ENCODE measurements at regions not wholly inside any gene's neighbourhood (a gene's known extent, or its start where the extent isn't known, plus 50 kb on each side); places are given as distances from the start of the nearest gene placed in this dataset.

DNA sequence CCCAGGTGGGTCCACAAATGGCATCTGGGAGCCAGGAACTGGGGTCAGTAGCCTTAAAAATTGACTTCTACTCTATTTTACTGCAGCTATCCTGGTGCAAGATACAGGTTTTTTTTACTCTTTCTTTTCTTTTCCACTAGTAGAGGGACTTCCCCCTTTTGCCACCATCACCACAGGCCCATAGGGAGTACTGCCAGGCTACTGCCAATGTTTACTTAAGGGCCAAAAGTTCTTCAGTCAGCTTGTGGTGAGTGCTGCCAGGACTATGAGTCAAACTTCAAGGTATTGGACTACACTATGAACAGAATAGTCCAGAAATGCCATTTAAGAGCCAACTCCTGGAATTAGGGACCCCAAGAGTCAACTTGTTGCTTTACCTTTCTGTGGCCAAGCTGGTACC, 94.7 kb downstream of the EDA2R start:
- DNase-seq (ENCODE audit: low spot score): no peak

GRCh38 chrX:66504481-66504880, 134.4 kb downstream of the EDA2R start:
- DNase-seq (ENCODE audit: low spot score) (no peak), ATAC-seq (no peak)

More for the DNA sequence above, 94.7 kb downstream of the EDA2R start:
- peak; percentile 22 for ATAC-seq

DNA sequence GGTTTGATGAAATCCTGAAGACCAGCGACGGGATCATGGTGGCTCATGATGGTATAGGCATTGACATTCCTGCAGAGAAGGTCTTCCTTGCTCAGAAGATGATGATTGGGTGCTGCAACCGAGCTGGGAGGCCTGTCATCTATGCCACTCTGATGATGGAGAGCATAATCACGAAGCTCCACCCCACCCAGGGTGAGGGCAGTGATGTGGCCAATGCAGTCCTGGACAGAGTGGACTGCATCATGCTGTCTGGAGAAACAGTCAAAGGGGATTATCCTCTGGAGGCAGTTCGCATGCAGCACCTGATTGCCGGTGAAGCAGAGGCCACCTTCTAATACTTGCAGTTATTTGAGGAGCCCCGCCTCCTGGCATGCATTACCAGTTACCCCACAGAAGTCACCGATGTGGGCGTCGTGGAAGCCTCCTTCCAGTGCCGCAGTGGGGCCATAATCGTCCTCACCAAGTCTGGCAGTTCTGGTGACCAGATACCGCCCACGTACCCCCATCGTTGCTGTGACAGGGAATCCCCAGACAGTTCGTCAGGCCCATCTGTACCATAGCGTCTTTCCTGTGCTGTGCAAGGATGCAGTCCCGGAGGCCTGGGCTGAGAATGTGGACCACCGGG, 140.1 kb downstream of the EDA2R start:
- no peak for DNase-seq (ENCODE audit: low spot score)
- no peak for ATAC-seq

- no peak for ATAC-seq
Measured at GRCh38 chrX:66489339-66489738, 149.5 kb downstream of the EDA2R start.

More at GRCh38 chrX:66489339-66489738, 149.5 kb downstream of the EDA2R start:
- DNase-seq (ENCODE audit: low spot score): no peak
